Upper lobe of left lung (tissue), 6 donors: ENCODE measurements at regions not wholly inside any gene's neighbourhood (a gene's known extent, or its start where the extent isn't known, plus 50 kb on each side); places are given as distances from the start of the nearest gene placed in this dataset.
A peak's percentile ranks its signal among the peaks of the same experiment; 100 is the strongest.

Experiments used
- ATAC-seq, 2 donors: fragments of 200-7000 bp; cut with Tn5 transposase; one replicate each; pipeline ENCODE4 v1.9.1; 2022; ENCODE audit warnings: mild to moderate bottlenecking in 2 of 2, moderate library complexity in 2 of 2; ENCODE audit not compliant: low FRiP score in 2 of 2
- DNase-seq, 2 donors: peaks; one replicate each; pipeline ENCODE4 v3.0.0-alpha.2; 2019 to 2020
- H3K27ac ChIP-seq, 4 donors: fragments of 200-600 bp; sonication (generic); one replicate each; pipeline ENCODE4 v1.5.1; 2016 to 2019
- H3K27me3 ChIP-seq, 4 donors: fragments of 200-600 bp; sonication (generic); one replicate each; pipeline ENCODE4 v1.5.1; 2017 to 2019
- H3K36me3 ChIP-seq, 4 donors: fragments of 200-600 bp; sonication (generic); one replicate each; pipeline ENCODE4 v1.5.1; 2016 to 2019
- H3K4me1 ChIP-seq, 4 donors: fragments of 200-600 bp; sonication (generic); one replicate each; pipeline ENCODE4 v1.5.1; 2018 to 2019
- H3K4me3 ChIP-seq, 4 donors: fragments of 200-600 bp; sonication (generic); one replicate each; pipeline ENCODE4 v1.5.1; 2017 to 2019; ENCODE audit warnings: mild to moderate bottlenecking in 2 of 4, moderate library complexity in 1 of 4
- H3K9me3 ChIP-seq, 4 donors: fragments of 200-600 bp; sonication (generic); one replicate each; pipeline ENCODE4 v1.5.1; 2018 to 2019
- EP300 ChIP-seq, 4 donors: sonication (generic); formaldehyde crosslinking; IDR thresholded peaks; one replicate each; pipeline ENCODE4 v1.5.1; 2017; ENCODE audit warnings: antibody characterized with exemption in 4 of 4, control low read depth in 2 of 4
- POLR2A ChIP-seq, 4 donors: fragments of 450-650 bp; IDR thresholded peaks; one replicate each; pipeline ENCODE4 v1.5.1; 2016 to 2017; ENCODE audit warnings: antibody characterized with exemption in 4 of 4, mild to moderate bottlenecking in 2 of 4
- POLR2AphosphoS5 ChIP-seq, 2 donors: sonication (generic); formaldehyde crosslinking; IDR thresholded peaks; one replicate each; pipeline ENCODE4 v1.5.1; 2017; ENCODE audit warnings: antibody characterized with exemption in 2 of 2
- WGBS, 2 donors: methylation state at CpG; one replicate each; pipeline ENCODE4 v1.1.5; 2017 to 2018; 5-methylcytosine and 5-hydroxymethylcytosine counted together
- TF ChIP-seq, protein P1 (sequence below), 6 experiments: fragments of 450-650 bp in 4 of 6; fragments of 200-600 bp in 2 of 6; sonication (generic) in 2 of 6; IDR thresholded peaks; one replicate each; pipeline ENCODE4 v1.5.1; 2016 to 2019; ENCODE audit warnings: antibody characterized with exemption in 6 of 6
- donor health status: DM: no; HTN: no; CAD: no; lungs with moderate emphysema.
- donor health status: DM: no; HTN: yes; CAD: no; lungs with severe emphysema.

DNA sequence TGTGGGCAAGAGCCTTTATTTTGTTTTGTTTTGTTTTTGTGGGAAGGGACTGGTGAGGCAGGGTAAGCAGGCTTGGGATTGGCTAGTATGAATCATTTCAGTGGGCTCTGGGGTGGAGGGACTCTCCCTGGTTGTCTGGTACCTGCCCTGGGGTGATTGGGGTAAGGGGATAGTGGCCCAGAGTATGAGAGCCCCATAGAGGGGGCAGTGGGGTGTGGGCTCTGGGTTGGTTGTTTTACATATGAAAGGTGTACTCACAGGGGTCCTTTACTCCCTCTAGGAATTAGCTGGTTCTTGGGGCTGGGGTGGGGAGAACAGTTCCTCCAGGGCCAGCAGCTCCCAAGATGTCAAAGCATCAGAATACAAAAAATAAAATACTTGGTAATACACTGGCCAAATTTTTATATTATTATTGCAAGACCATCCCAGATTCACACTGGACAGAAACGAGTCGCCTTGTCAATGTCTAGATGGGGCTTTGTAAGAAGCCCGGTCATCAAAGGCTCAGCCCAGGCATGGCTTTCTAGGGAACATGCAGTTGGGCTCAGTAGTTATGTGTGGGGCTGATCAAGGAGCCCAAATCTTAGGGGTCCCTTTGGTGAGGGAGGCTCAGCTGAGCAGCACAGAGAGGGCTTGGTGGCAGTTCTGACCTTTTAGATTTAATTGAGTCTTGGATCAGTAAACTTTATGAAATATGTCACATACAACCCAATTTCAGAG lies 190.5 kb downstream of the NXNL2 start:
- H3K4me1 ChIP-seq, result no peaks in the 10 kb centered on the region
- H3K9me3 ChIP-seq, result no peaks in the 10 kb centered on the region
- H3K4me3 ChIP-seq, result no peak overlapping the region
- H3K27me3 ChIP-seq, result no peaks in the 10 kb centered on the region
- TF ChIP-seq POLR2A (IDR thresholded peaks at IDR 0.05) (no peak), EP300 (IDR thresholded peaks at IDR 0.05) (no peak), POLR2AphosphoS5 (IDR thresholded peaks at IDR 0.05) (no peak)
- TF ChIP-seq, protein P1, sequence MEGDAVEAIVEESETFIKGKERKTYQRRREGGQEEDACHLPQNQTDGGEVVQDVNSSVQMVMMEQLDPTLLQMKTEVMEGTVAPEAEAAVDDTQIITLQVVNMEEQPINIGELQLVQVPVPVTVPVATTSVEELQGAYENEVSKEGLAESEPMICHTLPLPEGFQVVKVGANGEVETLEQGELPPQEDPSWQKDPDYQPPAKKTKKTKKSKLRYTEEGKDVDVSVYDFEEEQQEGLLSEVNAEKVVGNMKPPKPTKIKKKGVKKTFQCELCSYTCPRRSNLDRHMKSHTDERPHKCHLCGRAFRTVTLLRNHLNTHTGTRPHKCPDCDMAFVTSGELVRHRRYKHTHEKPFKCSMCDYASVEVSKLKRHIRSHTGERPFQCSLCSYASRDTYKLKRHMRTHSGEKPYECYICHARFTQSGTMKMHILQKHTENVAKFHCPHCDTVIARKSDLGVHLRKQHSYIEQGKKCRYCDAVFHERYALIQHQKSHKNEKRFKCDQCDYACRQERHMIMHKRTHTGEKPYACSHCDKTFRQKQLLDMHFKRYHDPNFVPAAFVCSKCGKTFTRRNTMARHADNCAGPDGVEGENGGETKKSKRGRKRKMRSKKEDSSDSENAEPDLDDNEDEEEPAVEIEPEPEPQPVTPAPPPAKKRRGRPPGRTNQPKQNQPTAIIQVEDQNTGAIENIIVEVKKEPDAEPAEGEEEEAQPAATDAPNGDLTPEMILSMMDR (IDR thresholded peaks at IDR 0.05), result no peak
- DNase-seq (no peak), ATAC-seq (peak in 1 of 2 donors; percentile 42)
- no peaks in the 10 kb centered on the region for H3K36me3 ChIP-seq
- WGBS, 2 donors, result 73 to 83% methylated on average over 3 of the region's 3 CpGs
- no peak overlapping the region for H3K27ac ChIP-seq

DNA sequence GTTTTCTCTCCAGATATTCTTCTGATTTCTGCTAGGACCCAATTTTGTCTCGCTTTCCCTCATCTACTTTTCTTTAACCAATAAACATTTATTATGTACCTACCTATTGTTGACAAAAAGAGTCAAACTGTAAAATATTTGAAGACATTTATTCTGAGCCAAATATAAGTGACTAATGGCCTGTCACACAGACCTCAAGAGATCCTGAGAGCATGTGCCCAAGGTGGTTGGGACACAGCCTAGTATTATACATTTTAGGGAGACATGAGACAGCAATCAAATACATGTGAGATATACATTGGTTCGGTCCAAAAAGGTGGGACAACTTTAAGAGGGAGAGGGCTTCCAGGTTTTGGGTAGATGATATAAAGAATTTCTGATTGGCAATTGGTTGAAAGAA lies 191.8 kb downstream of the NXNL2 start:
- Histone ChIP-seq H3K27ac (no peak overlapping the region), H3K36me3 (no peaks in the 10 kb centered on the region), H3K4me1 (no peaks in the 10 kb centered on the region), H3K4me3 (no peak overlapping the region), H3K9me3 (no peaks in the 10 kb centered on the region), H3K27me3 (no peaks in the 10 kb centered on the region)
- no peak for DNase-seq
- no peak for ATAC-seq
- 93 to 94% methylated on average over 2 of the region's 2 CpGs for WGBS, 2 donors
- TF ChIP-seq EP300 (IDR thresholded peaks at IDR 0.05), result no peak
- no peak for TF ChIP-seq POLR2AphosphoS5 (IDR thresholded peaks at IDR 0.05)
- TF ChIP-seq, protein P1 (IDR thresholded peaks at IDR 0.05), result no peak
- no peak for TF ChIP-seq POLR2A (IDR thresholded peaks at IDR 0.05)

DNA sequence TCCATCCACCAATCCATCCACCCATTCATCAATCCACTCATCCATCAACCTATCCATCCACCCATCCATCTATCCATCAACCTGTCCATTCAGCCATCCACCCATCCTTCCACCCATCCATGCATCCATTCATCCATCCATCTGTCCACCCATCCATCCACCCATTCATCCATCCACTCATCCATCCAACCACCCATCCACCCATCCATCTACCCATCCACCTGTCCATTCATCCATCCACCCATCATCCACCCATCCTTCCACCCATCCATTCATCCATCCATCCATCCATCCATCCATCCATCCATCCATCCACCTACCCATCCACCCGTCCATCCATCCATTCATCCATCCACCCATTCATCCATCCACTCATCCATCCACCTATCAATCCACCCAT lies 195.8 kb downstream of the NXNL2 start:
- DNase-seq (no peak), ATAC-seq (no peak)
- WGBS, 2 donors, result 80 to 86% methylated on average over 1 of the region's 1 CpG
- Histone ChIP-seq H3K27ac (no peak overlapping the region), H3K9me3 (no peaks in the 10 kb centered on the region), H3K27me3 (no peaks in the 10 kb centered on the region), H3K4me3 (no peak overlapping the region), H3K36me3 (no peaks in the 10 kb centered on the region), H3K4me1 (peaks cover 0 to 6% (median 3%) of the 10 kb centered on the region in 4 donors)
- TF ChIP-seq POLR2A (IDR thresholded peaks at IDR 0.05) (no peak), POLR2AphosphoS5 (IDR thresholded peaks at IDR 0.05) (no peak), EP300 (IDR thresholded peaks at IDR 0.05) (no peak)
- TF ChIP-seq, protein P1 (IDR thresholded peaks at IDR 0.05), result no peak

DNA sequence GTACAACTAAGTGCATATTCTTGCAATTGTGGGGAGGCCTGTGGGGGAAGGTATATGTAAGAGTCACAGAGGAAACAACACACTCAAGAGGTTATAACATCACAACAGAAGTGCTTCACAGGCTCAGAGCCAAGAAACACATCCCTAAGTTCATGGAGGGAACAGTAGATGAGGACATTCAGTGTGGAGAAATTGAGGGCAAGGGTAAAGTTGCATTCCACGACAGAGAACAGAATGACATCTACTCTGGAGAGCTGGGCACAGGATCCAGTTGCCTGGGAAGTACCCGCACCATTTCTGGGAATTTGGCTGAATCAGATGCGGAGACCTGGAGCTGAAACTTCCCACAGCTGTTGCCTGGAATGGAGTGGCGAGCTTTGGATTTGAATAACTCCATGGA lies 197.2 kb downstream of the NXNL2 start:
- Histone ChIP-seq H3K4me1 (peaks cover 0 to 6% (median 3%) of the 10 kb centered on the region in 4 donors), H3K36me3 (no peaks in the 10 kb centered on the region), H3K27ac (peak overlapping the region in 1 of 4 donors; percentile 46), H3K4me3 (no peak overlapping the region), H3K27me3 (no peaks in the 10 kb centered on the region), H3K9me3 (no peaks in the 10 kb centered on the region)
- ATAC-seq (no peak), DNase-seq (no peak)
- TF ChIP-seq POLR2AphosphoS5 (IDR thresholded peaks at IDR 0.05), result peak; percentile 25 to 66
- TF ChIP-seq, protein P1 (IDR thresholded peaks at IDR 0.05), result no peak
- peak in 1 of 4 donors; percentile 25 for TF ChIP-seq EP300 (IDR thresholded peaks at IDR 0.05)
- 75 to 81% methylated on average over 4 of the region's 4 CpGs for WGBS, 2 donors
